Stomach (tissue), 8 donors: ENCODE measurements at regions not wholly inside any gene's neighbourhood (a gene's known extent, or its start where the extent isn't known, plus 50 kb on each side); places are given as distances from the start of the nearest gene placed in this dataset.

Source experiments
- DNase-seq, 2 donors: peaks; one replicate each; pipeline versions ENCODE4 v3.0.0 to v3.0.0-alpha.2; 2013 to 2019
- H3K27ac ChIP-seq, 5 donors: fragments of 200-600 bp in 4 of 5; sonication (generic) in 4 of 5; one replicate each; pipeline ENCODE4 v1.5.1; 2013 to 2019; ENCODE audit warnings: mild to moderate bottlenecking in 1 of 5, moderate library complexity in 1 of 5
- H3K27me3 ChIP-seq, 3 donors: fragments of 200-600 bp; sonication (generic); one replicate each; pipeline ENCODE4 v1.5.1; 2017 to 2019; ENCODE audit warnings: mixed run types in 1 of 3
- H3K36me3 ChIP-seq, 4 donors: fragments of 200-600 bp; sonication (generic); 1 replicate in 3 of 4; 2 replicates in 1 of 4; pipeline ENCODE4 v1.5.1; 2016 to 2019
- H3K4me1 ChIP-seq, 4 donors: fragments of 200-600 bp; sonication (generic); one replicate each; pipeline ENCODE4 v1.5.1; 2016 to 2019
- H3K4me3 ChIP-seq, 4 donors: fragments of 200-600 bp; sonication (generic) in 3 of 4; one replicate each; pipeline ENCODE4 v1.5.1; 2016 to 2019; ENCODE audit warnings: mild to moderate bottlenecking in 1 of 4
- H3K9me3 ChIP-seq, 4 donors: fragments of 200-600 bp; sonication (generic); one replicate each; pipeline ENCODE4 v1.5.1; 2016 to 2019
- CTCF ChIP-seq, 7 experiments: fragments of 450-650 bp in 4 of 7; fragments of 200-600 bp in 3 of 7; sonication (generic) in 3 of 7; IDR thresholded peaks; one replicate each; pipeline ENCODE4 v1.5.1; 2016 to 2019; ENCODE audit warnings: antibody characterized with exemption in 7 of 7, control low read depth in 2 of 7, mild to moderate bottlenecking in 1 of 7
- EP300 ChIP-seq: sonication (generic); formaldehyde crosslinking; IDR thresholded peaks from one replicate; pipeline ENCODE4 v1.6.1; 2017; ENCODE audit warnings: antibody characterized with exemption
- POLR2A ChIP-seq, 4 donors: fragments of 450-650 bp; IDR thresholded peaks; one replicate each; pipeline ENCODE4 v1.6.1; 2016; ENCODE audit warnings: antibody characterized with exemption in 4 of 4, control low read depth in 2 of 4, mild to moderate bottlenecking in 1 of 4, moderate library complexity in 1 of 4
- POLR2AphosphoS5 ChIP-seq, 3 donors: sonication (generic); formaldehyde crosslinking; IDR thresholded peaks; one replicate each; pipeline ENCODE4 v1.6.1; 2016; ENCODE audit warnings: antibody characterized with exemption in 3 of 3
- WGBS, 5 donors: extraction: QIAGEN DNeasy Blood & Tissue Kit in 3 of 5; methylation state at CpG; one replicate each; pipeline versions ENCODE4 v1.1.5 to v1.1.7; 2013 to 2018; 5-methylcytosine and 5-hydroxymethylcytosine counted together
- intact Hi-C: fragments of 100-400 bp; cut with DNase I; formaldehyde crosslinking; loops from one replicate; pipeline ENCODE4 v1.15.1; 2023; ENCODE audit warnings: low total_unique reads
- donor health status: healthy with polysubstance abuse.
- donor health status: Bipolar disorder and iron deficiency.
- donor health status: healthy.

- Histone ChIP-seq H3K27me3 (no peaks in the 10 kb centered on the region), H3K9me3 (peaks cover 0 to 6% (median under 1%) of the 10 kb centered on the region in 4 donors), H3K4me3 (no peak overlapping the region), H3K27ac (no peak overlapping the region), H3K4me1 (no peaks in the 10 kb centered on the region), H3K36me3 (no peaks in the 10 kb centered on the region)
- DNase-seq: no peak
- intact Hi-C loops: no loop called here
- TF ChIP-seq POLR2A (IDR thresholded peaks at IDR 0.05) (no peak), CTCF (IDR thresholded peaks at IDR 0.05) (no peak), POLR2AphosphoS5 (IDR thresholded peaks at IDR 0.05) (no peak), EP300 (no peak)
- WGBS, 5 donors: 47 to 65% (median 60%) methylated on average over 2 of the region's 2 CpGs
Observed at GRCh38 chr1:88472298-88472697, 211.8 kb upstream of the PKN2 start.

GRCh38 chr1:88472714-88473113 lies 211.4 kb upstream of the PKN2 start:
- intact Hi-C loops: no loop called here
- Histone ChIP-seq H3K27me3 (no peaks in the 10 kb centered on the region), H3K9me3 (peaks cover 0 to 2% (median 0%) of the 10 kb centered on the region in 4 donors), H3K27ac (no peak overlapping the region), H3K4me1 (no peaks in the 10 kb centered on the region), H3K4me3 (no peak overlapping the region), H3K36me3 (no peaks in the 10 kb centered on the region)
- 75 to 85% (median 79%) methylated on average over 1 of the region's 1 CpG for WGBS, 5 donors
- TF ChIP-seq CTCF (IDR thresholded peaks at IDR 0.05) (no peak), EP300 (no peak), POLR2A (IDR thresholded peaks at IDR 0.05) (no peak), POLR2AphosphoS5 (IDR thresholded peaks at IDR 0.05) (no peak)
- DNase-seq: no peak

GRCh38 chr1:88474555-88475304 lies 209.3 kb upstream of the PKN2 start:
- Histone ChIP-seq H3K36me3 (no peaks in the 10 kb centered on the region), H3K4me3 (no peak overlapping the region), H3K9me3 (no peaks in the 10 kb centered on the region), H3K27ac (no peak overlapping the region), H3K27me3 (no peaks in the 10 kb centered on the region), H3K4me1 (no peaks in the 10 kb centered on the region)
- intact Hi-C loops: no loop called here
- WGBS, 5 donors: 44 to 66% (median 61%) methylated on average over 1 of the region's 1 CpG
- DNase-seq: no peak
- no peak for TF ChIP-seq POLR2A (IDR thresholded peaks at IDR 0.05)
- no peak for TF ChIP-seq POLR2AphosphoS5 (IDR thresholded peaks at IDR 0.05)
- TF ChIP-seq CTCF (IDR thresholded peaks at IDR 0.05): no peak
- no peak for TF ChIP-seq EP300

DNA sequence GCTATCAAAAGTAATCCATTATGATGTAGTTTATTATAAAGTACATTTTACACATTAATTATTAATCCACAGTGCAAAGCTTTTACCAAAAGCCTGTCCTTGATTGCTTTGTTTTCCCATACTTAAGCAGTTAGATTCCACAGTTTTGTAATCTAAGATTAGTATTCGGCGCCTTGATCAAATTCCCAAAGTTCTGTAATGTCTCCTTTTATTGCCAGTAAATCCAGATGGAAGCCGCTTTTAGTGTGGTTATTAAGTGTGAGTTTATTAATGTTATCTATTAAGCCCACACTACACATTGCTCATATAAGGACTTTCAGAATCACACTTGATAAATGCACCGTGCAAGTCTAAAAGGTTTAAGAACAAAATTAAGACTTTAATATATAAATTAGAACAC lies 199.2 kb upstream of the PKN2 start:
- no peaks in the 10 kb centered on the region for H3K36me3 ChIP-seq
- no peaks in the 10 kb centered on the region for H3K4me1 ChIP-seq
- no peaks in the 10 kb centered on the region for H3K27me3 ChIP-seq
- no peak for TF ChIP-seq POLR2A (IDR thresholded peaks at IDR 0.05)
- TF ChIP-seq POLR2AphosphoS5 (IDR thresholded peaks at IDR 0.05): no peak
- no peak for TF ChIP-seq CTCF (IDR thresholded peaks at IDR 0.05)
- no peak for TF ChIP-seq EP300
- WGBS, 5 donors: 29 to 50% (median 49%) methylated on average over 4 of the region's 4 CpGs
- no peak for DNase-seq
- intact Hi-C loops: no loop called here
- H3K9me3 ChIP-seq: no peaks in the 10 kb centered on the region
- no peak overlapping the region for H3K27ac ChIP-seq
- H3K4me3 ChIP-seq: no peak overlapping the region
